ENCODE measurements at regions not wholly inside any gene's neighbourhood (a gene's known extent, or its start where the extent isn't known, plus 50 kb on each side); places are given as distances from the start of the nearest gene placed in this dataset.

GRCh38 chr4:165744370-165744769 lies 128.7 kb upstream of the TLL1 start:
- no peaks in the 10 kb centered on the region for H3K9me3 Mint-ChIP-seq
- H3K4me1 ChIP-seq, result peaks cover 24% of the 10 kb centered on the region

GRCh38 chr4:165748321-165748720 lies 124.7 kb upstream of the TLL1 start:
- Mint-ChIP-seq H3K27me3 (ENCODE audit: insufficient read depth, low read depth) (peaks cover 2% of the 10 kb centered on the region), H3K27ac (no peak overlapping the region), H3K9me3 (no peaks in the 10 kb centered on the region), H3K36me3 (no peaks in the 10 kb centered on the region), H3K4me3 (no peak overlapping the region), H3K4me1 (peaks cover 11% of the 10 kb centered on the region)
- Histone ChIP-seq H3K79me2 (ENCODE audit: low read depth) (no peaks in the 10 kb centered on the region), H4K20me1 (ENCODE audit: low read depth) (peaks cover 6% of the 10 kb centered on the region), H3K4me1 (peaks cover 24% of the 10 kb centered on the region), H3K9me3 (ENCODE audit: low read depth) (no peaks in the 10 kb centered on the region), H3K27me3 (peaks cover 4% of the 10 kb centered on the region), H3F3A (ENCODE audit: low read depth) (peaks cover 5% of the 10 kb centered on the region), H3K4me2 (peak overlapping the region; percentile 16), H3K4me3 (peak overlapping the region; percentile 3), H3K36me3 (no peaks in the 10 kb centered on the region), H3K9ac (no peak overlapping the region), H3K27ac (no peak overlapping the region), H2AFZ (replicated peaks) (no peak overlapping the region)
- DNase-seq (ENCODE audit: low spot score), result peak; percentile 63
- TF ChIP-seq EZH2phosphoT487 (IDR thresholded peaks at IDR 0.05) (peak; percentile 81), EZH2 (IDR thresholded peaks at IDR 0.05) (no peak)

More at GRCh38 chr4:165744370-165744769, 128.7 kb upstream of the TLL1 start:
- Histone ChIP-seq H3K27me3 (peaks cover 4% of the 10 kb centered on the region), H3K36me3 (no peaks in the 10 kb centered on the region), H3K9ac (no peak overlapping the region), H4K20me1 (ENCODE audit: low read depth) (peaks cover 6% of the 10 kb centered on the region), H3K27ac (no peak overlapping the region), H3K4me2 (no peak overlapping the region), H3K79me2 (ENCODE audit: low read depth) (no peaks in the 10 kb centered on the region), H3F3A (ENCODE audit: low read depth) (peaks cover 5% of the 10 kb centered on the region), H3K4me3 (no peak overlapping the region), H2AFZ (replicated peaks) (no peak overlapping the region), H3K9me3 (ENCODE audit: low read depth) (no peaks in the 10 kb centered on the region)
- no peaks in the 10 kb centered on the region for H3K27me3 Mint-ChIP-seq (ENCODE audit: insufficient read depth, low read depth)
- TF ChIP-seq EZH2 (IDR thresholded peaks at IDR 0.05) (no peak), CTCF (IDR thresholded peaks at IDR 0.05) (no peak), EZH2phosphoT487 (IDR thresholded peaks at IDR 0.05) (no peak)
- DNase-seq (ENCODE audit: low spot score), result no peak
- H3K4me3 Mint-ChIP-seq, result no peak overlapping the region
- H3K27ac Mint-ChIP-seq, result no peak overlapping the region
- H3K36me3 Mint-ChIP-seq, result no peaks in the 10 kb centered on the region
- H3K4me1 Mint-ChIP-seq, result peaks cover 11% of the 10 kb centered on the region

- Histone ChIP-seq H3K36me3 (no peaks in the 10 kb centered on the region), H3K4me2 (no peak overlapping the region), H3K9ac (no peak overlapping the region), H3F3A (ENCODE audit: low read depth) (peaks cover 5% of the 10 kb centered on the region), H3K4me1 (peaks cover 24% of the 10 kb centered on the region), H3K9me3 (ENCODE audit: low read depth) (no peaks in the 10 kb centered on the region), H3K4me3 (no peak overlapping the region), H3K79me2 (ENCODE audit: low read depth) (no peaks in the 10 kb centered on the region), H2AFZ (replicated peaks) (no peak overlapping the region), H3K27me3 (peaks cover 4% of the 10 kb centered on the region), H4K20me1 (ENCODE audit: low read depth) (peaks cover 6% of the 10 kb centered on the region), H3K27ac (no peak overlapping the region)
- no peak for DNase-seq (ENCODE audit: low spot score)
- Mint-ChIP-seq H3K4me3 (no peak overlapping the region), H3K4me1 (peaks cover 13% of the 10 kb centered on the region), H3K27me3 (ENCODE audit: insufficient read depth, low read depth) (peaks cover 2% of the 10 kb centered on the region), H3K27ac (no peak overlapping the region), H3K36me3 (no peaks in the 10 kb centered on the region), H3K9me3 (no peaks in the 10 kb centered on the region)
- TF ChIP-seq CTCF (IDR thresholded peaks at IDR 0.05) (no peak), EZH2 (IDR thresholded peaks at IDR 0.05) (no peak), EZH2phosphoT487 (IDR thresholded peaks at IDR 0.05) (no peak)
Observed at GRCh38 chr4:165751882-165752281, 121.2 kb upstream of the TLL1 start.

- H3K9ac ChIP-seq, result no peak overlapping the region
- no peaks in the 10 kb centered on the region for H3K36me3 Mint-ChIP-seq
- H3K79me2 ChIP-seq (ENCODE audit: low read depth), result no peaks in the 10 kb centered on the region
- H3K9me3 ChIP-seq (ENCODE audit: low read depth), result no peaks in the 10 kb centered on the region
- no peaks in the 10 kb centered on the region for H3K27me3 ChIP-seq
- H2AFZ ChIP-seq (replicated peaks), result no peak overlapping the region
- H3K36me3 ChIP-seq, result no peaks in the 10 kb centered on the region
- H3K27ac ChIP-seq, result no peak overlapping the region
- H3K4me3 Mint-ChIP-seq, result no peak overlapping the region
- peaks cover 12% of the 10 kb centered on the region for H3K4me1 ChIP-seq
- no peaks in the 10 kb centered on the region for H3K9me3 Mint-ChIP-seq
- no peak overlapping the region for H3K27ac Mint-ChIP-seq
- H4K20me1 ChIP-seq (ENCODE audit: low read depth), result no peaks in the 10 kb centered on the region
- H3K27me3 Mint-ChIP-seq (ENCODE audit: insufficient read depth, low read depth), result peaks cover 2% of the 10 kb centered on the region
- H3F3A ChIP-seq (ENCODE audit: low read depth), result no peaks in the 10 kb centered on the region
- H3K4me3 ChIP-seq, result no peak overlapping the region
- peaks cover 16% of the 10 kb centered on the region for H3K4me1 Mint-ChIP-seq
- no peak for DNase-seq (ENCODE audit: low spot score)
- no peak overlapping the region for H3K4me2 ChIP-seq
- TF ChIP-seq CTCF (IDR thresholded peaks at IDR 0.05) (no peak), EZH2phosphoT487 (IDR thresholded peaks at IDR 0.05) (no peak), EZH2 (IDR thresholded peaks at IDR 0.05) (no peak)
Observed at GRCh38 chr4:165754664-165755063, 118.4 kb upstream of the TLL1 start.
